ENCODE measurements at regions not wholly inside any gene's neighbourhood (a gene's known extent, or its start where the extent isn't known, plus 50 kb on each side); places are given as distances from the start of the nearest gene placed in this dataset.

GRCh38 chr15:72971766-72972165 is 80.5 kb upstream of the NEO1 start:
- TF ChIP-seq CTCF (IDR thresholded peaks at IDR 0.05; ENCODE audit: low read depth, low read length), result no peak
- Histone ChIP-seq H3K27me3 (no peaks in the 10 kb centered on the region), H3K9me3 (ENCODE audit: low read depth) (no peaks in the 10 kb centered on the region), H3K27ac (no peak overlapping the region), H3K36me3 (no peaks in the 10 kb centered on the region), H3K4me1 (ENCODE audit: low read depth) (peaks cover 11% of the 10 kb centered on the region), H3K4me3 (no peak overlapping the region)
- peak in 1 of 2 donors; percentile 33 for DNase-seq (ENCODE audit: low read depth in 1 of 2, low spot score in 1 of 2)

GRCh38 chr15:72970933-72971760 is 81.1 kb upstream of the NEO1 start:
- DNase-seq (ENCODE audit: low read depth in 1 of 2, low spot score in 1 of 2), result peak; percentile 9 to 63
- no peak for TF ChIP-seq CTCF (IDR thresholded peaks at IDR 0.05; ENCODE audit: low read depth, low read length)
- Histone ChIP-seq H3K9me3 (ENCODE audit: low read depth) (no peaks in the 10 kb centered on the region), H3K4me1 (ENCODE audit: low read depth) (peaks cover 12% of the 10 kb centered on the region), H3K36me3 (no peaks in the 10 kb centered on the region), H3K27ac (no peak overlapping the region), H3K27me3 (no peaks in the 10 kb centered on the region), H3K4me3 (no peak overlapping the region)

GRCh38 chr15:72968531-72968922 is 83.7 kb upstream of the NEO1 start:
- Histone ChIP-seq H3K9me3 (ENCODE audit: low read depth) (no peaks in the 10 kb centered on the region), H3K36me3 (no peaks in the 10 kb centered on the region), H3K27ac (no peak overlapping the region), H3K27me3 (no peaks in the 10 kb centered on the region), H3K4me3 (no peak overlapping the region), H3K4me1 (ENCODE audit: low read depth) (peaks cover 12% of the 10 kb centered on the region)
- no peak for TF ChIP-seq CTCF (IDR thresholded peaks at IDR 0.05; ENCODE audit: low read depth, low read length)
- peak in 1 of 2 donors; percentile 52 for DNase-seq (ENCODE audit: low read depth in 1 of 2, low spot score in 1 of 2)

GRCh38 chr15:72967811-72968530 is 84.3 kb upstream of the NEO1 start:
- H3K9me3 ChIP-seq (ENCODE audit: low read depth), result no peaks in the 10 kb centered on the region
- TF ChIP-seq CTCF (IDR thresholded peaks at IDR 0.05; ENCODE audit: low read depth, low read length), result no peak
- no peaks in the 10 kb centered on the region for H3K27me3 ChIP-seq
- no peak overlapping the region for H3K4me3 ChIP-seq
- DNase-seq (ENCODE audit: low read depth in 1 of 2, low spot score in 1 of 2), result peak in 1 of 2 donors; percentile 59
- peaks cover 12% of the 10 kb centered on the region for H3K4me1 ChIP-seq (ENCODE audit: low read depth)
- peak overlapping the region; percentile 4 for H3K27ac ChIP-seq
- no peaks in the 10 kb centered on the region for H3K36me3 ChIP-seq

GRCh38 chr15:72967397-72967796 is 84.9 kb upstream of the NEO1 start:
- H3K9me3 ChIP-seq (ENCODE audit: low read depth), result no peaks in the 10 kb centered on the region
- no peaks in the 10 kb centered on the region for H3K27me3 ChIP-seq
- no peaks in the 10 kb centered on the region for H3K36me3 ChIP-seq
- peaks cover 12% of the 10 kb centered on the region for H3K4me1 ChIP-seq (ENCODE audit: low read depth)
- H3K27ac ChIP-seq, result peak overlapping the region; percentile 4
- peak in 1 of 2 donors; percentile 21 for DNase-seq (ENCODE audit: low read depth in 1 of 2, low spot score in 1 of 2)
- no peak for TF ChIP-seq CTCF (IDR thresholded peaks at IDR 0.05; ENCODE audit: low read depth, low read length)
- no peak overlapping the region for H3K4me3 ChIP-seq
